PC-9 (cell line): ENCODE measurements at regions not wholly inside any gene's neighbourhood (a gene's known extent, or its start where the extent isn't known, plus 50 kb on each side); places are given as distances from the start of the nearest gene placed in this dataset.

ENCODE experiments used
- BruUV-seq: library from RNA; stranded (reverse); fragments of 400-500 nt; replicated peaks from 2 replicates; lab custom pipeline; 2021; lab: Mats Ljungman, UMichigan
- CTCF ChIA-PET: fragments of 300-600 bp; sonication (Branson Sonifier 250); formaldehyde crosslinking; loops from one replicate; lab custom pipeline; 2022; ENCODE audit warnings: antibody characterized with exemption; lab: Charles Lee
- POLR2A ChIA-PET: fragments of 300-600 bp; sonication (Branson Sonifier 250); formaldehyde crosslinking; loops from one replicate; lab custom pipeline; 2022; ENCODE audit warnings: antibody characterized with exemption; ENCODE audit not compliant: unreplicated experiment; lab: Charles Lee
- DNase-seq, 2 experiments: peaks; one replicate each; pipeline versions ENCODE4 v3.0.0 to v3.0.0-alpha.2; 2015 to 2022; ENCODE audit warnings: mixed read lengths in 1 of 2
- H2AFZ ChIP-seq: fragments of 200-600 bp; sonication (generic); 2 replicates; pipeline ENCODE4 v1.8.1; 2017; ENCODE audit warnings: antibody characterized with exemption
- H3F3A ChIP-seq: fragments of 200-600 bp; sonication (generic); 2 replicates; pipeline ENCODE4 v1.8.1; 2017; ENCODE audit warnings: antibody characterized with exemption, mild to moderate bottlenecking, low read depth; ENCODE audit not compliant: insufficient read depth
- H3K27ac ChIP-seq: fragments of 200-600 bp; sonication (generic); 2 replicates; pipeline ENCODE4 v1.6.1; 2016; ENCODE audit warnings: mixed run types
- H3K27me3 ChIP-seq: fragments of 200-600 bp; sonication (generic); 2 replicates; pipeline ENCODE4 v1.6.1; 2016; ENCODE audit warnings: low read depth, mixed run types; ENCODE audit not compliant: insufficient read depth
- H3K36me3 ChIP-seq: fragments of 200-600 bp; sonication (generic); 2 replicates; pipeline ENCODE4 v1.6.1; 2016; ENCODE audit warnings: low read depth, mixed run types
- H3K4me1 ChIP-seq: fragments of 200-600 bp; sonication (generic); replicated peaks from 2 replicates; pipeline ENCODE4 v1.6.1; 2016; ENCODE audit warnings: mixed run types; ENCODE audit not compliant: insufficient read depth
- H3K4me2 ChIP-seq: fragments of 200-600 bp; sonication (generic); 2 replicates; pipeline ENCODE4 v1.6.1; 2017; ENCODE audit warnings: mixed run types
- H3K4me3 ChIP-seq: fragments of 200-600 bp; sonication (generic); 2 replicates; pipeline ENCODE4 v1.6.1; 2016; ENCODE audit warnings: mixed run types
- H3K79me2 ChIP-seq: fragments of 200-600 bp; sonication (generic); 2 replicates; pipeline ENCODE4 v1.6.1; 2017; ENCODE audit warnings: low read depth, mixed run types
- H3K9me2 ChIP-seq: fragments of 200-600 bp; sonication (generic); 2 replicates; pipeline ENCODE4 v1.8.1; 2017; ENCODE audit warnings: mild to moderate bottlenecking; ENCODE audit not compliant: insufficient read depth
- H3K9me3 ChIP-seq: fragments of 200-600 bp; sonication (generic); 2 replicates; pipeline ENCODE4 v1.8.1; 2016; ENCODE audit warnings: low read depth; ENCODE audit not compliant: insufficient read depth
- H4K20me1 ChIP-seq: fragments of 200-600 bp; sonication (generic); 2 replicates; pipeline ENCODE4 v1.8.1; 2017; ENCODE audit not compliant: insufficient read depth
- EZH2 ChIP-seq: fragments of 200-600 bp; sonication (generic); IDR thresholded peaks from 2 replicates; pipeline ENCODE4 v1.8.0; 2017; ENCODE audit warnings: antibody characterized with exemption, low read depth
- intact Hi-C: fragments of 100-400 bp; cut with micrococcal nuclease; formaldehyde crosslinking; loops from one replicate; pipeline ENCODE4 v1.10.0; 2022; ENCODE audit not compliant: unreplicated experiment
- TF ChIP-seq, protein P1 (sequence below): fragments of 200-600 bp; sonication (generic); conservative IDR thresholded peaks from 2 replicates; pipeline ENCODE4 v1.6.1; 2017; ENCODE audit warnings: mixed run types, antibody characterized with exemption, mild to moderate bottlenecking, moderate library complexity

DNA sequence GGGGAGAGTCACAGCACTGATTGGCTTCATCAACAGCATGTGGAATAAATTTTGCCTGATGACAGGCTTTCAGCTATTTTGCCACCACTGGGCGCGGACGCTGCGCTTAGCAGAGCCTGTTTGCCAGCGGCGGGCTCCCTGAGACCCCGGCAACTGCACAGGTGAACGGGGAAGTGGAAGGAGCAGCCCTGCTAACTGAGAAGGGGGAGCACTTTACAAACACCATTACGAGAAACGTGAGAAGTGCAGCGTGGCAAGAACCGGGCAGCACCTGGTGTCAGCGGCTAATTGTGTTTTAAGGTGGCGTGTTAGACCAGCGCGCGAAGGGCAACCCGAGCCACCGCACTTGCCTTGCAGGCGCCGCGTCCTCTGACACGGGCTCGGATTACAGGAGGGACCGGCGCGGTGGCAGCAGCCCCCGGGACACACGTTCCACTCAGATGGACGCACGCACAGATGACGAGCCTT, 307.8 kb upstream of the ARRDC4 start:
- H3K9me2 ChIP-seq = no peaks in the 10 kb centered on the region
- no peaks in the 10 kb centered on the region for H3F3A ChIP-seq
- no peak overlapping the region for H3K27ac ChIP-seq
- no peaks in the 10 kb centered on the region for H3K9me3 ChIP-seq
- H3K4me3 ChIP-seq = no peak overlapping the region
- no TSS peak for BruUV-seq
- H4K20me1 ChIP-seq = no peaks in the 10 kb centered on the region
- H3K79me2 ChIP-seq = no peaks in the 10 kb centered on the region
- no peaks in the 10 kb centered on the region for H3K27me3 ChIP-seq
- no peaks in the 10 kb centered on the region for H3K36me3 ChIP-seq
- TF ChIP-seq, protein P1, sequence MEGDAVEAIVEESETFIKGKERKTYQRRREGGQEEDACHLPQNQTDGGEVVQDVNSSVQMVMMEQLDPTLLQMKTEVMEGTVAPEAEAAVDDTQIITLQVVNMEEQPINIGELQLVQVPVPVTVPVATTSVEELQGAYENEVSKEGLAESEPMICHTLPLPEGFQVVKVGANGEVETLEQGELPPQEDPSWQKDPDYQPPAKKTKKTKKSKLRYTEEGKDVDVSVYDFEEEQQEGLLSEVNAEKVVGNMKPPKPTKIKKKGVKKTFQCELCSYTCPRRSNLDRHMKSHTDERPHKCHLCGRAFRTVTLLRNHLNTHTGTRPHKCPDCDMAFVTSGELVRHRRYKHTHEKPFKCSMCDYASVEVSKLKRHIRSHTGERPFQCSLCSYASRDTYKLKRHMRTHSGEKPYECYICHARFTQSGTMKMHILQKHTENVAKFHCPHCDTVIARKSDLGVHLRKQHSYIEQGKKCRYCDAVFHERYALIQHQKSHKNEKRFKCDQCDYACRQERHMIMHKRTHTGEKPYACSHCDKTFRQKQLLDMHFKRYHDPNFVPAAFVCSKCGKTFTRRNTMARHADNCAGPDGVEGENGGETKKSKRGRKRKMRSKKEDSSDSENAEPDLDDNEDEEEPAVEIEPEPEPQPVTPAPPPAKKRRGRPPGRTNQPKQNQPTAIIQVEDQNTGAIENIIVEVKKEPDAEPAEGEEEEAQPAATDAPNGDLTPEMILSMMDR = no peak
- no peak for TF ChIP-seq EZH2
- ChIA-PET POLR2A (no interaction called here), CTCF (no interaction called here)
- no peaks in the 10 kb centered on the region for H3K4me1 ChIP-seq
- H2AFZ ChIP-seq = no peak overlapping the region
- intact Hi-C loops = no loop called here
- no peak for DNase-seq
- H3K4me2 ChIP-seq = no peak overlapping the region

- intact Hi-C loops = no loop called here
- H3K4me2 ChIP-seq = no peak overlapping the region
- H3K79me2 ChIP-seq = no peaks in the 10 kb centered on the region
- H3K9me2 ChIP-seq = no peaks in the 10 kb centered on the region
- H3K36me3 ChIP-seq = no peaks in the 10 kb centered on the region
- TF ChIP-seq, protein P1 = no peak
- no peak for TF ChIP-seq EZH2
- H4K20me1 ChIP-seq = no peaks in the 10 kb centered on the region
- H3K9me3 ChIP-seq = no peaks in the 10 kb centered on the region
- H2AFZ ChIP-seq = no peak overlapping the region
- H3K4me1 ChIP-seq = no peaks in the 10 kb centered on the region
- H3F3A ChIP-seq = no peaks in the 10 kb centered on the region
- H3K27ac ChIP-seq = no peak overlapping the region
- no TSS peak for BruUV-seq
- DNase-seq = no peak
- no peak overlapping the region for H3K4me3 ChIP-seq
- ChIA-PET POLR2A (no interaction called here), CTCF (no interaction called here)
- no peaks in the 10 kb centered on the region for H3K27me3 ChIP-seq
Measured at GRCh38 chr15:97653896-97654295, 306.6 kb upstream of the ARRDC4 start.

- intact Hi-C loops = no loop called here
- Histone ChIP-seq H3F3A (no peaks in the 10 kb centered on the region), H3K9me3 (no peaks in the 10 kb centered on the region), H4K20me1 (no peaks in the 10 kb centered on the region), H3K36me3 (no peaks in the 10 kb centered on the region), H3K4me1 (no peaks in the 10 kb centered on the region), H3K4me3 (no peak overlapping the region), H3K79me2 (no peaks in the 10 kb centered on the region), H2AFZ (no peak overlapping the region), H3K9me2 (no peaks in the 10 kb centered on the region), H3K27me3 (no peaks in the 10 kb centered on the region), H3K4me2 (no peak overlapping the region), H3K27ac (no peak overlapping the region)
- DNase-seq = no peak
- CTCF ChIA-PET = no interaction called here
- POLR2A ChIA-PET = no interaction called here
- BruUV-seq = no TSS peak
- TF ChIP-seq, protein P1 = no peak
- no peak for TF ChIP-seq EZH2
Measured at GRCh38 chr15:97654481-97655076, 305.9 kb upstream of the ARRDC4 start.
